HG02759 (cell line): ENCODE measurements at regions not wholly inside any gene's neighbourhood (a gene's known extent, or its start where the extent isn't known, plus 50 kb on each side); places are given as distances from the start of the nearest gene placed in this dataset.
A peak's percentile ranks its signal among the peaks of the same experiment; 100 is the strongest.
"Not testable (repeated sequence)": the region's sequence is repeated elsewhere in the genome, so short reads cannot be mapped to it uniquely, and the experiment has no call there.

Source experiments
- ATAC-seq: cut with Tn5 transposase; IDR thresholded peaks from one replicate; pipeline ENCODE4 v1.9.1; 2021; ENCODE audit warnings: mild to moderate bottlenecking, moderate library complexity; ENCODE audit not compliant: unreplicated experiment

GRCh38 chr10:29734962-29735627 is 100.3 kb upstream of the SVIL start:
- ATAC-seq = peak; percentile 65

GRCh38 chr10:29734640-29734961 is 99.8 kb upstream of the SVIL start:
- no peak for ATAC-seq

- ATAC-seq = no peak
Observed at GRCh38 chr10:29733323-29733722, 98.6 kb upstream of the SVIL start.

DNA sequence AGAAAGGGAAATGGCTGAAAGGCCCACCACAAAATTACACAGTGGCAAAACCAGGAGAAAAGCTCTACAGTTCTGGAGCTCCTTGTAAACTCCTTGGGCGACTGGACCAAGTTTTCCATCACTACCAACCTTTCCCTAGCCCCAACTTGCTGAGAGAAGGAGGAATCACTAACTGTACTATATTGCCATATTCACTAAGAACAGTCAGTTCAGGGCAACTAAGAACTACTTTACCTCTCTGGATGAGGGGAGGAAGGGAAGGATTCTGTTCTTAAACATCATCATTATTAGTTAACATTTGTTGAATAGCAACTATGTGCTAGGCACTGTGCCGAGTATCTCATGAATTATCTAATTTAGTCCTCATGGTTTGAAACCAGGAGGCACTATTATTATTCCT is 98.1 kb upstream of the SVIL start:
- no peak for ATAC-seq

- ATAC-seq = no peak
Observed at GRCh38 chr10:29731760-29732159, 97.0 kb upstream of the SVIL start.

DNA sequence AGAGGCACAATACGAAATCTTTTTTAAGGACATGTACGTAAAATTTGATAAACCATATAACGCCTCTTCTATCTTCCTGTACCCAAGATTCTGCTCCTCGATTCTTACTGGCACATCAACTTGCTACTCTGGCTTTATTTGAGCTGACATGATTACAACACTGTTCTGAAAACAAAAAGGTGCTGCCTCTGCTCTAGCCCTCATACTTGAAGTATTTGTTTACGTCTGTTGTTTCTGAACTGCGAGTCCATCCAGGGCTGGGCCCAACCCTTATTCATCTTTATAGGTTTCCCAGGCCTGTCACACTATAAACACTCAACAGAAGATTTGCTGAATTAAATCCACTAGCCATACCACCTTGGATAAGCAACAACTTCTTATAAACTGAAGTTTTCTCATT is 96.2 kb upstream of the SVIL start:
- no peak for ATAC-seq

DNA sequence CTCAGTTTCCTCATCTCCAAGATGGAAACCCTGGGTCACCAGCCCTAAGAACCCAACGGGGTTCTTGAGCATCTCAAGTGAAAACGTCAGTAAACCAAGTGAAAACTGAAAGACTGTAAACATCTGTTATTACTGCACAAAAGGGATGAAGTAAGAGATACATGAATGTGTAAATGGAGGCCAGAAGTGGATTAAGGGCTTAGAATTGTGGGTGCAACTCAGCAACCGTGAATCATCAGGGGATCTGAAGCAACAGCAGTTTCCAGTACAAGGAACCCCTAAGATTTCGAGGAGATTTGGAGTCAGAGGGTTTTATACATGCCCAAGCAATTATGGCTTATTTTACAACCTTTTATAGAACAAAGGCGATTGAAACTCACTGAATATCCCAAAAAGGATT is 95.7 kb upstream of the SVIL start:
- ATAC-seq = no peak

GRCh38 chr10:29728541-29729049 is 93.8 kb upstream of the SVIL start:
- ATAC-seq = no peak

DNA sequence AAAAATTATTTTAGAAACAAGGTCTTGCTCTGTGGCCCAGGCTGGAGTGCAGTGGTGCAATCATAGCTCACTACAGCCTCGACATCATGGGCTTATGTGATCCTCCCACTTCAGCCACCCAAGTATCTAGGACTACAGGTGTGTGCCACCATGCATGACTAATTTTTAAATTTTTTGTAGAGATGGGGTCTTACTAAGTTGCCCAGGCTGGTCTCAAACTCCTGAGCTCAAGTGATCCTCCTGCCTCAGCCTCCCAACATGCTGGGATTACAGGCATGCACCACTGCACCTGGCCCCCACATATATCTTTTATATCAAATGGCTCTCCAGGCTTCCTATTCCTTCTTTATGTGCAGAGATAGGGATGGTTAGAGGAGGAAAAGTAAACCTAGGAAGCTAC is 91.2 kb upstream of the SVIL start:
- not testable (repeated sequence) for ATAC-seq

DNA sequence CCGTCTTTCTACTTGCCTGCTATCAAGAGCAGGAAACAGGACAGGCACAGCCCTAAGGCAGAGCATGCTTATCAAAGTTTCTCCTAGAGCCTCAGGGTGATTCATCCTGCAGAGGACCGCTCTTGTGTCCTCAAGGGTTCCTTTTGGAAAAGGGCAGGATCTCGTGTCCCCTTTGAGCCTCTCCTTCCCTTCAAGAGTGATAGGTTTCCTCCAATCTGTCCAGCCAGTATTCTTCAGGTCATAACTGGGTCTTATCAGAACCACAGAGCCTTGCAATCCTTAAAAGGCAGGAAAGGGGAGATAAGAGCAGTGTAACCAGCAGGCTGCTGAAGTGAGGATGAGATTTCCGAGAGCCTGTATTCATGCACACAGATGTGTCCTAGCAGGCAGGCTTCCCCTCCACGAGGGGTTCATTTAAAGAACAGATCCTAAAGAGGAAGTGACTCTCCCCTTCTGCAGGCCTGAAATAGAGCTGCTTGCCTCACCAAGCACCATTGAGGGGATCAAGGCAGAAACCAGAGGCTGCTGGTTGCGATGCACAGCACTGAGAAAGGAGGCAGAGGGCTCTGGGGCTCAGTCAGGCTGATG is 90.5 kb upstream of the SVIL start:
- no peak for ATAC-seq

- ATAC-seq = no peak
Observed at GRCh38 chr10:29723726-29724125, 89.0 kb upstream of the SVIL start.

- no peak for ATAC-seq
Observed at GRCh38 chr10:29722777-29723176, 88.0 kb upstream of the SVIL start.

DNA sequence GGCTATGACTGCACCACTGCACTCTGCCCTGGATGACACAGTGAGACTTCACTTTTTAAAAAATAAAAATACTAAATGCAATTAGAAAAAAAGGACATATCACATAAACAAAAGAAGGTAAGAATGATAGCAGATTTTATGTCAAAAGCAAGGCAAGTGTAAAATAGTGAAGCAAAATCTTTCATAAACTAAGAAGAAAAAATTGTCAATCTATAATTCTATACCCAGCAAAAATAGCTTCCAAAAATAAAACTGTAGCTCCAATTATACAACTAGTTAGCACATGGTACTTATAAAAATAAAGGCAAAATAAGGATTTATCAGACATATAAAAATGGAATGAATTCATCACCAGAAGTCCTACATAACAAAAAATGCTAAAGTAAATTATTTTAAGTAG is 85.4 kb upstream of the SVIL start:
- no peak for ATAC-seq

GRCh38 chr10:29719281-29719675 is 84.5 kb upstream of the SVIL start:
- ATAC-seq = no peak

- no peak for ATAC-seq
Observed at GRCh38 chr10:29715296-29715695, 80.5 kb upstream of the SVIL start.

- ATAC-seq = no peak
Observed at GRCh38 chr10:29714096-29714874, 79.5 kb upstream of the SVIL start.

- ATAC-seq = no peak
Observed at GRCh38 chr10:29713450-29713849, 78.7 kb upstream of the SVIL start.

DNA sequence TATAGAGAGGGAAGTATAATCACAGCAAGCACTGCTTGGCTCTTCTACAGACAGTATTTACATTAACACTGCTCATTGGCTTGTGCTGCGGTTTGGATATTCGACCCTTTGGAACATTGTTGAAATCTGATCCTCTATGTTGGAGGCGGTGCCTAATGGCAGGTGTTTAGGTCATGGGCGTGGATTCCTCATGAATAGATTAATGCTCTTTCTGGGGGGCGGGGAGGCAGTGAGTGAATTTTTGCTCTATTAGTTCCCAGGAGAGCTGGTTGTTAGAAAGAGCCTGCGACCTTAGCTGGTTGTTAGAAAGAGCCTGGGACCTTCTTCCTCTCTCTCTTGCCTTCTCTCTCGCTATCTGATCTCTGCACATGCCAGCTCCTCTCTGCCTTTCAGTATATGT is 77.3 kb upstream of the SVIL start:
- no peak for ATAC-seq

GRCh38 chr10:29710128-29710527 is 75.4 kb upstream of the SVIL start:
- ATAC-seq = no peak

- ATAC-seq = no peak
Observed at GRCh38 chr10:29709484-29710002, 74.8 kb upstream of the SVIL start.

- no peak for ATAC-seq
Observed at GRCh38 chr10:29703271-29703670, 68.5 kb upstream of the SVIL start.
